ENCODE measurements at regions not wholly inside any gene's neighbourhood (a gene's known extent, or its start where the extent isn't known, plus 50 kb on each side); places are given as distances from the start of the nearest gene placed in this dataset.

DNA sequence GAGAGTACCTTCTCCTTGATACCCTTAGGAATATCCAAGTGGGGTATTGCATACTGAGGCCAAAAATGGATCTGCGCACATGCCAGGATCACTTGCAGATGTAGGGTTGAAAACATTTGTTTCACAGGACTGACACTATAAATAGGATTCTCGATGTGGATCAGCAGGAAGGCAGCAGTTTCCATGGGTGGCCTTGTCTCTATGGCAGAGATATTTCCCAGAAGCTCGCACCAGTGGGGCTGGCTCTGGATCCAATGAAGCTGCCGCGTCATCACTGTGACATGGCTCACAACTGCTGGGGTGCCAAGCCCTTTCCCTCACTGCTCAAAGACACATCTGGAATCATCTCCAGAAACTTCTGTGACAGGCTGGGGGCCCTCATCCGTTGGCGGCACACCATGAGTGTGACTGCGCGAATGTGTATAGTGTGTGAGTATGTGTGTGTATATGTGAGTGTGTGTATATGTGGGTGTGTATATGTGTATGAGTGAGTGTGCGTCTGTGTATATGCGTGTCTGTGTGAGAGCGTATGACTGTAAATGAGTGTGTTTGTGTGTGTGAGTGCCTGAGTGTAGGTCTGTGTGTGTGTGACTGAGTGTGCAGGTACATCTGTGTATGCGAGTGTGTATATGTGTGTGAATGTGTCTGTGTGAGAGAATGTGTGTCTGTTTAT, 182.5 kb downstream of the GAS1 start:
- no peak for DNase-seq (ENCODE audit: low read depth)
- H3K4me3 ChIP-seq (ENCODE audit: low read depth, low read length): no peak overlapping the region
- TF ChIP-seq, protein P1, sequence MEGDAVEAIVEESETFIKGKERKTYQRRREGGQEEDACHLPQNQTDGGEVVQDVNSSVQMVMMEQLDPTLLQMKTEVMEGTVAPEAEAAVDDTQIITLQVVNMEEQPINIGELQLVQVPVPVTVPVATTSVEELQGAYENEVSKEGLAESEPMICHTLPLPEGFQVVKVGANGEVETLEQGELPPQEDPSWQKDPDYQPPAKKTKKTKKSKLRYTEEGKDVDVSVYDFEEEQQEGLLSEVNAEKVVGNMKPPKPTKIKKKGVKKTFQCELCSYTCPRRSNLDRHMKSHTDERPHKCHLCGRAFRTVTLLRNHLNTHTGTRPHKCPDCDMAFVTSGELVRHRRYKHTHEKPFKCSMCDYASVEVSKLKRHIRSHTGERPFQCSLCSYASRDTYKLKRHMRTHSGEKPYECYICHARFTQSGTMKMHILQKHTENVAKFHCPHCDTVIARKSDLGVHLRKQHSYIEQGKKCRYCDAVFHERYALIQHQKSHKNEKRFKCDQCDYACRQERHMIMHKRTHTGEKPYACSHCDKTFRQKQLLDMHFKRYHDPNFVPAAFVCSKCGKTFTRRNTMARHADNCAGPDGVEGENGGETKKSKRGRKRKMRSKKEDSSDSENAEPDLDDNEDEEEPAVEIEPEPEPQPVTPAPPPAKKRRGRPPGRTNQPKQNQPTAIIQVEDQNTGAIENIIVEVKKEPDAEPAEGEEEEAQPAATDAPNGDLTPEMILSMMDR (IDR thresholded peaks at IDR 0.05; ENCODE audit: insufficient read depth, low read depth, low read length): no peak

DNA sequence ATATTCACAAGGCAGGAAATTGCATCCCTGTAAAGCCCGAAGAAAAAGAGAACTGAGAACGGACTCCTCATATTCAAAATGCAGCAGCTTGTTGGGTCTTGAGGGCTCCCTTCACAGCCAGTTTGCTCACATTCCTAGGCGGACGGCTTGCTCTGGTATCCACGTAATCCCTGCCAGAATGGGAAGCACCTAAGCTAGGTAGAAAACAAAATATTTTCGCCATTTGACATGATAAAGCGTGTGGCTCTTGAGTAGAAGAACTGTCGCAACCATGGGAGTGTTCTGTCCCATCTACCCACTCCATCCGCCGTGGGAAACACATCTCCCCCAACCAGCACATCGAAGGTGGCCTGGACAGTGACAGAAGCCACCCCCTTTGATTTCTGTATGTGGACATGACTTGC, 183.1 kb downstream of the GAS1 start:
- TF ChIP-seq, protein P1 (IDR thresholded peaks at IDR 0.05; ENCODE audit: insufficient read depth, low read depth, low read length): no peak
- DNase-seq (ENCODE audit: low read depth): no peak
- no peak overlapping the region for H3K4me3 ChIP-seq (ENCODE audit: low read depth, low read length)

DNA sequence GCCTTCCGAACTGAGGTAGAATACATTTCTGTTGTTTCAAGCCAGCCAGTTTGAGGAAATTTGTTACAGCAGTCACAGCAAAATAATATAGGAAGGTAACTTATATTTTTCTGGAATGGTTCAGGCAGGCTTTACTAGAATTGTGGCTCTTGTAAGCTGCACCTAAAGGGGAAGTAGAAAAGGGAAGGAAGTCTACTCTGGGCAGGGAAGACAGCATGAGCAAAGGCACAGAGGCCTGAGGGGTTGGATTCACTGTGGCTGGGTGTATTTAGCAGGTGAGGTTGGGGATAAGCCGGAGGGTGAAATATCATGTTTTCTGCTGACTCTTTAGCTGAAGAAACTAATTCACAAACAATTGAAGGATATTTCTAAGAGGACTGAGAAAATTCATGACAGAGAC, 183.5 kb downstream of the GAS1 start:
- TF ChIP-seq, protein P1 (IDR thresholded peaks at IDR 0.05; ENCODE audit: insufficient read depth, low read depth, low read length): no peak
- DNase-seq (ENCODE audit: low read depth): no peak
- no peak overlapping the region for H3K4me3 ChIP-seq (ENCODE audit: low read depth, low read length)

DNA sequence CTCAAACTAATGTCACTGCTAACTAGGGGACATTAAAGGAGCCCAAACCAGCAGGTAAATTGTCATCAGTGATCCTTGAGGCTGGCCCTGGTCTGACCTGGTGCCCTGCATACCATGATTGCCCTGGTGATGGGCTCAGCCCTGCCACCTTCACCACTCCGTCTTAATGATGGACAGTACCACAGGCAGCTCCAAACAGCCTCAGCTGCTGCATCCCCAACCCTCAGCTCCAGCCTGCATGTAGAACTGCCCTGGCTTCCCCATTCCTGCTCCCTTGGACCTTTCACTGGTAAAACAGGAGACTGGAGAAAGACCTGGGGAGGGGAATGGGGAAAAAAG, 190.0 kb downstream of the GAS1 start:
- no peak overlapping the region for H3K4me3 ChIP-seq (ENCODE audit: low read depth, low read length)
- no peak for DNase-seq (ENCODE audit: low read depth)
- TF ChIP-seq, protein P1 (IDR thresholded peaks at IDR 0.05; ENCODE audit: insufficient read depth, low read depth, low read length): no peak

DNA sequence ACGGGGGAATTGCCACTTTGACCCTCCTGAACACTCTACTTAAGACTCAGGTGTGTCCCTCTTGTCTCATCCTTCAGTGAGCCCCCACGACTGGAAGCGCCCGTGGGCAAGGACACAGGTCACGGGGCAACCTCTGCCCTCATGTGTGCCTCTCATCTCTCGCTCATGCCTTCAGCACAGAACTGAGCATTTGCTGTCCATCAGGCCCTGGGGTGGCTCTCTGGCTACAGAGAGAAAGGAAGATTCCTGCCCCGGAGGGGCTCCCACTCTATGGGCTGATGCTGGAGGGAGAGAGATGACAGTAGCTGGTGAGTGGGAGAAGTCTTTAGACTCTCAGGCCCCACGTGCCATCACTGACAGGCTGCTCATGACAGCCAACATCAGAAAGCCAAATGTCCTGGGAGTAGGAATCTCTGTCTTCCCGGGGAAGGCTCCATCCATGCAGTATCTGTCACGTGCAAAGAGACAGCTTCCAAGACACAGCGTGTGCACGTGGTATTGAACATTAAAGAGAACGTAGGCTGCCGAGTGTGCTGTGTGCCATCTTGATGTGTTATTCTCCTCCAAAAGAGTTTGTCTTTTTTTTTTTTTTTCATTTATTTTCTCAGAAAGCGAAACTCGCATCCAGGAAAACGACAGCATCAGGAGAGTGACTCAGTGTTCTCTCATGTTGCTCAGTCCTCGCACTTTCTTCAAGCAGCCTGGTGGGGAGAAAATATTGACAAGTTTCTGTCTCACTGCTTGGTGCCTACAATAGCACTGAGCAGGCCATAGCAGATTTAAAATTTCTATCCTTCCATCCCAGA, 190.5 kb downstream of the GAS1 start:
- H3K4me3 ChIP-seq (ENCODE audit: low read depth, low read length): no peak overlapping the region
- TF ChIP-seq, protein P1 (IDR thresholded peaks at IDR 0.05; ENCODE audit: insufficient read depth, low read depth, low read length): no peak
- DNase-seq (ENCODE audit: low read depth): no peak

DNA sequence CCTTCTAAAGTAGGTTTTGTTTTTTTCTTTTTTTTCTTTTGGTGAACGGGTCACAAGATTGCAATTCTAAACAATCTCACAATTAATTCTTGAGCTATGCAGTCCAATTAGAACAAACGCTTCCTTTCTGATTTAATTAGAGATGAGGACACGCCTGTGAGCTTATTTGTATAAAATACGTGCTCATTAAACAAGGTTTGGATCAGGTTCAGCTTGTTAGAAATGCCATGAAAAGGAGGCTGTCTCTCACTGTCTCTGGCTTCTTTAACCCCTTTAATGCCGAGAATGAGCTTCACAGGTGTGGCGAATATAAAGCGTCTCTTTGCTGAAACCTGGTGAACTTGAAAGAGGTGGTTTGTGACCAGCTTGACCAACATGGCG, 191.8 kb downstream of the GAS1 start:
- no peak overlapping the region for H3K4me3 ChIP-seq (ENCODE audit: low read depth, low read length)
- no peak for DNase-seq (ENCODE audit: low read depth)
- TF ChIP-seq, protein P1 (IDR thresholded peaks at IDR 0.05; ENCODE audit: insufficient read depth, low read depth, low read length): no peak

All from fibroblast of villous mesenchyme (primary cell).